Neural progenitor cell (in vitro differentiated cells): ENCODE measurements at regions not wholly inside any gene's neighbourhood (a gene's known extent, or its start where the extent isn't known, plus 50 kb on each side); places are given as distances from the start of the nearest gene placed in this dataset.

Experiments
- DNase-seq: peaks from one replicate; pipeline ENCODE4 v3.0.0-alpha.2; 2016; ENCODE audit warnings: low spot score
- H2AFZ ChIP-seq: fragments of 200-600 bp; sonication (generic); replicated peaks from 2 replicates; pipeline ENCODE4 v1.6.1; 2016; ENCODE audit warnings: antibody characterized with exemption
- H3F3A ChIP-seq: fragments of 200-600 bp; sonication (generic); 2 replicates; pipeline ENCODE4 v1.6.1; 2016; ENCODE audit warnings: antibody characterized with exemption, low read depth
- H3K27ac ChIP-seq: fragments of 200-600 bp; sonication (generic); 2 replicates; pipeline ENCODE4 v1.5.1; 2016; ENCODE audit warnings: mild to moderate bottlenecking
- H3K27me3 ChIP-seq: fragments of 200-600 bp; sonication (generic); 2 replicates; pipeline ENCODE4 v1.6.1; 2016; ENCODE audit warnings: mild to moderate bottlenecking, moderate library complexity
- H3K36me3 ChIP-seq: fragments of 200-600 bp; sonication (generic); 2 replicates; pipeline ENCODE4 v1.5.1; 2016
- H3K4me1 ChIP-seq: fragments of 200-600 bp; sonication (generic); 2 replicates; pipeline ENCODE4 v1.6.1; 2016; ENCODE audit warnings: mixed run types
- H3K4me2 ChIP-seq: fragments of 200-600 bp; sonication (generic); 2 replicates; pipeline ENCODE4 v1.6.1; 2016
- H3K4me3 ChIP-seq: fragments of 200-600 bp; sonication (generic); 2 replicates; pipeline ENCODE4 v1.5.1; 2016
- H3K79me2 ChIP-seq: fragments of 200-600 bp; sonication (generic); 2 replicates; pipeline ENCODE4 v1.6.1; 2016; ENCODE audit warnings: low read depth
- H3K9ac ChIP-seq: fragments of 200-600 bp; sonication (generic); 2 replicates; pipeline ENCODE4 v1.6.1; 2016
- H3K9me3 ChIP-seq: fragments of 200-600 bp; sonication (generic); 2 replicates; pipeline ENCODE4 v1.5.1; 2016; ENCODE audit warnings: low read depth
- H4K20me1 ChIP-seq: fragments of 200-600 bp; sonication (generic); 2 replicates; pipeline ENCODE4 v1.6.1; 2016; ENCODE audit warnings: low read depth
- H3K27ac Mint-ChIP-seq: 3 replicates; pipeline ENCODE4 v1.8.0; 2021; ENCODE audit warnings: mixed read lengths
- H3K27me3 Mint-ChIP-seq: 2 replicates; pipeline ENCODE4 v1.8.0; 2022; ENCODE audit warnings: low read depth, mild to moderate bottlenecking, inconsistent platforms, moderate library complexity, mixed read lengths; ENCODE audit not compliant: insufficient read depth
- H3K36me3 Mint-ChIP-seq: 3 replicates; pipeline ENCODE4 v1.8.0; 2021; ENCODE audit warnings: mixed read lengths
- H3K4me1 Mint-ChIP-seq: 3 replicates; pipeline ENCODE4 v1.8.0; 2021; ENCODE audit warnings: mixed read lengths
- H3K4me3 Mint-ChIP-seq: 3 replicates; pipeline ENCODE4 v1.8.0; 2021; ENCODE audit warnings: mild to moderate bottlenecking, moderate library complexity, mixed read lengths
- H3K9me3 Mint-ChIP-seq: 3 replicates; pipeline ENCODE4 v1.8.0; 2020; ENCODE audit warnings: mixed read lengths
- EZH2 ChIP-seq: fragments of 200-600 bp; sonication (generic); IDR thresholded peaks from 2 replicates; pipeline ENCODE4 v1.6.1; 2017; ENCODE audit warnings: antibody characterized with exemption, mild to moderate bottlenecking, moderate library complexity
- EZH2phosphoT487 ChIP-seq: fragments of 200-600 bp; sonication (generic); IDR thresholded peaks from 2 replicates; pipeline ENCODE4 v1.6.1; 2017; ENCODE audit warnings: antibody characterized with exemption
- TF ChIP-seq, protein P1 (sequence below): fragments of 200-600 bp; sonication (generic); IDR thresholded peaks from 2 replicates; pipeline ENCODE4 v1.5.1; 2017; ENCODE audit warnings: antibody characterized with exemption, mild to moderate bottlenecking

DNA sequence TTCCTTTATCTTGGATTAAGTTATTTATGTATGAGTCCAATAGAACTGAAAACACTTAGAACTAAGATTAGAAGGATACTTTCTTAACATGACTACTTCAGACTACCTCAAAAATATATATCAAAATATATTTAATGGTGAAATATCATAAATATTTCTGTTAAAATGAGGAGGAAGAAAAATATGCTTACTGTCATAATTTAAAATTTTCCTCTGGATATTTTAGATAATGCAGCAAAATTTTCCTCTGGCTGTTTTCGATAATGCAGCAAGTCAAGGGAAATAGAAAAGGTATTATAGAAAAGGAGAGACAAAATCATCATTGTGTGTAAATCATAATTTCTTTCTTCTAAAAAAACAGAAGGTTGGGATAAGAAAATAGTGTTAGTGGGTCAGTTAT is 263.3 kb downstream of the HS3ST3A1 start:
- H3K4me2 ChIP-seq: no peak overlapping the region
- DNase-seq: no peak
- Mint-ChIP-seq H3K9me3 (no peaks in the 10 kb centered on the region), H3K4me1 (peaks cover 13% of the 10 kb centered on the region), H3K36me3 (no peaks in the 10 kb centered on the region), H3K27ac (no peak overlapping the region), H3K4me3 (peak overlapping the region; percentile 20), H3K27me3 (peaks cover 2% of the 10 kb centered on the region)
- no peaks in the 10 kb centered on the region for H3K9me3 ChIP-seq
- H3F3A ChIP-seq: no peaks in the 10 kb centered on the region
- TF ChIP-seq EZH2phosphoT487: no peak
- no peak for TF ChIP-seq EZH2
- TF ChIP-seq, protein P1, sequence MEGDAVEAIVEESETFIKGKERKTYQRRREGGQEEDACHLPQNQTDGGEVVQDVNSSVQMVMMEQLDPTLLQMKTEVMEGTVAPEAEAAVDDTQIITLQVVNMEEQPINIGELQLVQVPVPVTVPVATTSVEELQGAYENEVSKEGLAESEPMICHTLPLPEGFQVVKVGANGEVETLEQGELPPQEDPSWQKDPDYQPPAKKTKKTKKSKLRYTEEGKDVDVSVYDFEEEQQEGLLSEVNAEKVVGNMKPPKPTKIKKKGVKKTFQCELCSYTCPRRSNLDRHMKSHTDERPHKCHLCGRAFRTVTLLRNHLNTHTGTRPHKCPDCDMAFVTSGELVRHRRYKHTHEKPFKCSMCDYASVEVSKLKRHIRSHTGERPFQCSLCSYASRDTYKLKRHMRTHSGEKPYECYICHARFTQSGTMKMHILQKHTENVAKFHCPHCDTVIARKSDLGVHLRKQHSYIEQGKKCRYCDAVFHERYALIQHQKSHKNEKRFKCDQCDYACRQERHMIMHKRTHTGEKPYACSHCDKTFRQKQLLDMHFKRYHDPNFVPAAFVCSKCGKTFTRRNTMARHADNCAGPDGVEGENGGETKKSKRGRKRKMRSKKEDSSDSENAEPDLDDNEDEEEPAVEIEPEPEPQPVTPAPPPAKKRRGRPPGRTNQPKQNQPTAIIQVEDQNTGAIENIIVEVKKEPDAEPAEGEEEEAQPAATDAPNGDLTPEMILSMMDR: no peak
- H3K79me2 ChIP-seq: no peaks in the 10 kb centered on the region
- H3K27me3 ChIP-seq: no peaks in the 10 kb centered on the region
- no peaks in the 10 kb centered on the region for H4K20me1 ChIP-seq
- H3K9ac ChIP-seq: no peak overlapping the region
- no peak overlapping the region for H3K4me3 ChIP-seq
- H3K36me3 ChIP-seq: no peaks in the 10 kb centered on the region
- no peak overlapping the region for H3K27ac ChIP-seq
- peaks cover 8% of the 10 kb centered on the region for H3K4me1 ChIP-seq
- no peak overlapping the region for H2AFZ ChIP-seq

DNA sequence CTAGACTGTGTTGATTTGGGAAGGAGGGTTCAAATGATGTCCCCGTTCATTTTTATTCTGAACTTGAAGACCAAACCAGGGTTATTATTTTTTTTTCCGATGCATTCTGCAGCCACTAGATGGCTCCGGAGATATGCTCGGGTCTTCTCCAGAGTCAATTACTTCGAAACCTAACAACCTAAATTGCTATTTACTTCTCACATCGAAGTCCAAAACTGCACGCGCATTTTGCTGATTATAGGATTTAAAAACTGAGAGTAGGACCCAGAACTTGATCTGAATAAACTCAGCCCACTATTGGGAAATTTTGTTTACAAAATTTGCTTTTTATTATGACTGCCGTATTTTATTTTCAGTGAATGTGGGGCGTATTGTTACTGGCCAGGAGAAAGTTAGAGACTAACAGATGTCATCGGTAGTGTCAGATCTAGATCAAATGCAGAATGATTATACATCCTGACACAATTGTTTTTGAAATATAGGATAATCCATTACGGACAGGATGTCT is 263.8 kb downstream of the HS3ST3A1 start:
- H3K4me3 ChIP-seq: peak overlapping the region; percentile 27
- H3F3A ChIP-seq: no peaks in the 10 kb centered on the region
- H3K9me3 ChIP-seq: no peaks in the 10 kb centered on the region
- H3K79me2 ChIP-seq: no peaks in the 10 kb centered on the region
- H3K36me3 ChIP-seq: no peaks in the 10 kb centered on the region
- no peaks in the 10 kb centered on the region for H3K27me3 ChIP-seq
- peak overlapping the region; percentile 62 for H3K4me2 ChIP-seq
- TF ChIP-seq, protein P1: peak; percentile 86
- TF ChIP-seq EZH2: no peak
- TF ChIP-seq EZH2phosphoT487: no peak
- Mint-ChIP-seq H3K27me3 (peaks cover 2% of the 10 kb centered on the region), H3K4me3 (peak overlapping the region; percentile 20), H3K9me3 (no peaks in the 10 kb centered on the region), H3K27ac (no peak overlapping the region), H3K36me3 (no peaks in the 10 kb centered on the region), H3K4me1 (peaks cover 13% of the 10 kb centered on the region)
- no peak overlapping the region for H2AFZ ChIP-seq
- no peaks in the 10 kb centered on the region for H4K20me1 ChIP-seq
- H3K4me1 ChIP-seq: peaks cover 8% of the 10 kb centered on the region
- no peak overlapping the region for H3K9ac ChIP-seq
- DNase-seq: peak; percentile 42
- H3K27ac ChIP-seq: no peak overlapping the region

DNA sequence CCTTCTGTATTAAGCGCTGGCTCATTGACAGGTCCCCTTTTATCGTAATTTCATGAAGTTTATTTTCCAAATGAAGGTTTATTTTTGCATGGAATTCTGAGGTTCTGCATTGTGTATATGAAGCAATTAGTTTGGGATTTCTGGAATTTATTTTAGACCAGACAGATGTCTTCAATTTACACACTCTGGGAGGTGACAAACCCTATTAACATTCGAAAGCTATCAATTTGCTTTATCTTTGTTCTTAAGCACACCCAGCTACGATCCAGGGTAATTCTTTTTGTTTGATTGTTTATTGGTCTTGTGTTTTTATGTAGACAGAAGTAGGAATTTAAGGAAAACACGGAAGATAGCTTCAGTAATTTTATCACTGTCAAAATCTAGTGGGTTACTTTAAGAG is 264.6 kb downstream of the HS3ST3A1 start:
- Histone ChIP-seq H3K4me3 (no peak overlapping the region), H3K27ac (no peak overlapping the region), H4K20me1 (no peaks in the 10 kb centered on the region), H3F3A (no peaks in the 10 kb centered on the region), H3K9ac (no peak overlapping the region), H3K9me3 (no peaks in the 10 kb centered on the region), H3K27me3 (no peaks in the 10 kb centered on the region), H3K4me1 (peaks cover 8% of the 10 kb centered on the region), H3K36me3 (no peaks in the 10 kb centered on the region), H3K4me2 (no peak overlapping the region), H2AFZ (no peak overlapping the region), H3K79me2 (no peaks in the 10 kb centered on the region)
- Mint-ChIP-seq H3K27ac (no peak overlapping the region), H3K9me3 (no peaks in the 10 kb centered on the region), H3K4me1 (peaks cover 13% of the 10 kb centered on the region), H3K4me3 (peak overlapping the region; percentile 36), H3K27me3 (peaks cover 2% of the 10 kb centered on the region), H3K36me3 (no peaks in the 10 kb centered on the region)
- TF ChIP-seq EZH2 (no peak), EZH2phosphoT487 (no peak)
- TF ChIP-seq, protein P1: no peak
- no peak for DNase-seq
